ENCODE measurements at regions not wholly inside any gene's neighbourhood (a gene's known extent, or its start where the extent isn't known, plus 50 kb on each side); places are given as distances from the start of the nearest gene placed in this dataset.

- ChIA-PET POLR2A (no interaction called here), CTCF (interaction anchor here (1.3 kb wide), 1 partner anchor 15 kb away, joined by 3 read pairs; no protein-coding TSS in a partner anchor)
These were observed 1010.3 kb upstream of the TENM4 start for GRCh38 chr11:80451105-80451504.

GRCh38 chr11:80448709-80449108 lies 1007.9 kb upstream of the TENM4 start:
- TF ChIP-seq CTCF (IDR thresholded peaks at IDR 0.05; ENCODE audit: control extremely low read depth, extremely low read depth, low read depth, missing control alignments): no peak
- POLR2A ChIA-PET: no interaction called here

More at GRCh38 chr11:80451105-80451504, 1010.3 kb upstream of the TENM4 start:
- TF ChIP-seq CTCF (IDR thresholded peaks at IDR 0.05; ENCODE audit: control extremely low read depth, extremely low read depth, low read depth, missing control alignments): no peak
- DNase-seq (ENCODE audit: extremely low spot score): no peak

GRCh38 chr11:80443177-80443576 lies 1002.3 kb upstream of the TENM4 start:
- no peak for TF ChIP-seq CTCF (IDR thresholded peaks at IDR 0.05; ENCODE audit: control extremely low read depth, extremely low read depth, low read depth, missing control alignments)
- ChIA-PET POLR2A (no interaction called here), CTCF (no interaction called here)
- no peak for DNase-seq (ENCODE audit: extremely low spot score)

More at GRCh38 chr11:80448709-80449108, 1007.9 kb upstream of the TENM4 start:
- DNase-seq (ENCODE audit: extremely low spot score): no peak
- CTCF ChIA-PET: no interaction called here

GRCh38 chr11:80441821-80442220 lies 1001.0 kb upstream of the TENM4 start:
- POLR2A ChIA-PET: no interaction called here
- CTCF ChIA-PET: no interaction called here
- no peak for TF ChIP-seq CTCF (IDR thresholded peaks at IDR 0.05; ENCODE audit: control extremely low read depth, extremely low read depth, low read depth, missing control alignments)
- DNase-seq (ENCODE audit: extremely low spot score): no peak

GRCh38 chr11:80440835-80441234 lies 1000.0 kb upstream of the TENM4 start:
- DNase-seq (ENCODE audit: extremely low spot score): no peak
- POLR2A ChIA-PET: no interaction called here
- TF ChIP-seq CTCF (IDR thresholded peaks at IDR 0.05; ENCODE audit: control extremely low read depth, extremely low read depth, low read depth, missing control alignments): no peak
- CTCF ChIA-PET: interaction anchor here (1.0 kb wide), 1 partner anchor 11 kb away, joined by 3 read pairs; no protein-coding TSS in a partner anchor

- CTCF ChIA-PET: interaction anchor here (1.2 kb wide), 1 partner anchor 18 kb away, joined by 4 read pairs; no protein-coding TSS in a partner anchor
These were observed 995.7 kb upstream of the TENM4 start for GRCh38 chr11:80436547-80436946.

More at GRCh38 chr11:80436547-80436946, 995.7 kb upstream of the TENM4 start:
- no peak for TF ChIP-seq CTCF (IDR thresholded peaks at IDR 0.05; ENCODE audit: control extremely low read depth, extremely low read depth, low read depth, missing control alignments)
- POLR2A ChIA-PET: no interaction called here
- no peak for DNase-seq (ENCODE audit: extremely low spot score)
